Neural progenitor cell (in vitro differentiated cells): ENCODE measurements at regions not wholly inside any gene's neighbourhood (a gene's known extent, or its start where the extent isn't known, plus 50 kb on each side); places are given as distances from the start of the nearest gene placed in this dataset.

Source experiments
- EZH2 ChIP-seq: fragments of 200-600 bp; sonication (generic); IDR thresholded peaks from 2 replicates; pipeline ENCODE4 v1.6.1; 2017; ENCODE audit warnings: antibody characterized with exemption, mild to moderate bottlenecking, moderate library complexity
- EZH2phosphoT487 ChIP-seq: fragments of 200-600 bp; sonication (generic); IDR thresholded peaks from 2 replicates; pipeline ENCODE4 v1.6.1; 2017; ENCODE audit warnings: antibody characterized with exemption
- TF ChIP-seq, protein P1 (sequence below): fragments of 200-600 bp; sonication (generic); IDR thresholded peaks from 2 replicates; pipeline ENCODE4 v1.5.1; 2017; ENCODE audit warnings: antibody characterized with exemption, mild to moderate bottlenecking

DNA sequence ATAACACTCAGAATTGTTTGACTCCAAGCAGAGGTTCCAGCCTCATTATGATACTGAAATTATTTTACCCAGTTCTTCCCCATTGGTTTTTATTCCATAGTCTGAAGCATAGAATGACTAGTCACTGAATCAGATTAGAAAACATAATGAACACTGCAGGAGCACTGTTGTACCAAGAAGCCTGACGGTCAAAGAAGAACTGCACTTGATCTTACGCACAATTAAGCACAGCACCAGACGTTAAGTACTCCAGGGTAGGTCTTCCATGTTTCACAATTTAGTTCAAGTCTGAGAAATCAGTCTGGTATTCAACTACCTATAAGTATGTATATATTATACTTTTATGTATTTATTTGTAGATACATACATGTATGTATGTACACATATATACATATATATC is 973.5 kb upstream of the SPRY2 start:
- no peak for TF ChIP-seq EZH2
- TF ChIP-seq, protein P1, sequence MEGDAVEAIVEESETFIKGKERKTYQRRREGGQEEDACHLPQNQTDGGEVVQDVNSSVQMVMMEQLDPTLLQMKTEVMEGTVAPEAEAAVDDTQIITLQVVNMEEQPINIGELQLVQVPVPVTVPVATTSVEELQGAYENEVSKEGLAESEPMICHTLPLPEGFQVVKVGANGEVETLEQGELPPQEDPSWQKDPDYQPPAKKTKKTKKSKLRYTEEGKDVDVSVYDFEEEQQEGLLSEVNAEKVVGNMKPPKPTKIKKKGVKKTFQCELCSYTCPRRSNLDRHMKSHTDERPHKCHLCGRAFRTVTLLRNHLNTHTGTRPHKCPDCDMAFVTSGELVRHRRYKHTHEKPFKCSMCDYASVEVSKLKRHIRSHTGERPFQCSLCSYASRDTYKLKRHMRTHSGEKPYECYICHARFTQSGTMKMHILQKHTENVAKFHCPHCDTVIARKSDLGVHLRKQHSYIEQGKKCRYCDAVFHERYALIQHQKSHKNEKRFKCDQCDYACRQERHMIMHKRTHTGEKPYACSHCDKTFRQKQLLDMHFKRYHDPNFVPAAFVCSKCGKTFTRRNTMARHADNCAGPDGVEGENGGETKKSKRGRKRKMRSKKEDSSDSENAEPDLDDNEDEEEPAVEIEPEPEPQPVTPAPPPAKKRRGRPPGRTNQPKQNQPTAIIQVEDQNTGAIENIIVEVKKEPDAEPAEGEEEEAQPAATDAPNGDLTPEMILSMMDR = no peak
- TF ChIP-seq EZH2phosphoT487 = no peak
